ENCODE measurements at regions not wholly inside any gene's neighbourhood (a gene's known extent, or its start where the extent isn't known, plus 50 kb on each side); places are given as distances from the start of the nearest gene placed in this dataset.

DNA sequence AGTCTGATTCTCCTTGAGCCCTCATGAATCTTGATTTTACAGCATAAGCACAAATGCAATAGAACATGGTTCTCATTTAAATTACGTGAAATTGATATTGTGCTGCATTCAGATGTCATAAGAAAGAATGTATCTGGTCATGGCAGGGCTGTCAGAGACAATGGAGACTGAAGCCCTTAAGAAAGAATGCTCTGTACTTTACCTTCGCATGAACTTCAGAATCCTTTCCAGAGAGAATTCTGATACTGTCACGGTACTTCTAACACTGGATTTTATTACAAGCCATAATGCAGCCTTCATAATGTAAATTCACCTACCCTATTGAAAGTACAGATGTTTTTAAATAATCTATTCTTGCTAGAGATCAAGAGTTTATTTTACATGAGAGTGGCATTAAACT lies 677.9 kb upstream of the ADGRL3 start:
- TF ChIP-seq, protein P1, sequence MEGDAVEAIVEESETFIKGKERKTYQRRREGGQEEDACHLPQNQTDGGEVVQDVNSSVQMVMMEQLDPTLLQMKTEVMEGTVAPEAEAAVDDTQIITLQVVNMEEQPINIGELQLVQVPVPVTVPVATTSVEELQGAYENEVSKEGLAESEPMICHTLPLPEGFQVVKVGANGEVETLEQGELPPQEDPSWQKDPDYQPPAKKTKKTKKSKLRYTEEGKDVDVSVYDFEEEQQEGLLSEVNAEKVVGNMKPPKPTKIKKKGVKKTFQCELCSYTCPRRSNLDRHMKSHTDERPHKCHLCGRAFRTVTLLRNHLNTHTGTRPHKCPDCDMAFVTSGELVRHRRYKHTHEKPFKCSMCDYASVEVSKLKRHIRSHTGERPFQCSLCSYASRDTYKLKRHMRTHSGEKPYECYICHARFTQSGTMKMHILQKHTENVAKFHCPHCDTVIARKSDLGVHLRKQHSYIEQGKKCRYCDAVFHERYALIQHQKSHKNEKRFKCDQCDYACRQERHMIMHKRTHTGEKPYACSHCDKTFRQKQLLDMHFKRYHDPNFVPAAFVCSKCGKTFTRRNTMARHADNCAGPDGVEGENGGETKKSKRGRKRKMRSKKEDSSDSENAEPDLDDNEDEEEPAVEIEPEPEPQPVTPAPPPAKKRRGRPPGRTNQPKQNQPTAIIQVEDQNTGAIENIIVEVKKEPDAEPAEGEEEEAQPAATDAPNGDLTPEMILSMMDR (IDR thresholded peaks at IDR 0.05; ENCODE audit: extremely low read depth, insufficient read depth, missing control alignments), result no peak
- DNase-seq (ENCODE audit: low spot score), result no peak
- in situ Hi-C loops (cut with MboI; ENCODE audit: low pct_unique_long_range_greater_than_20kb, low sequenced_read_pairs, unreplicated experiment), result no loop called here

DNA sequence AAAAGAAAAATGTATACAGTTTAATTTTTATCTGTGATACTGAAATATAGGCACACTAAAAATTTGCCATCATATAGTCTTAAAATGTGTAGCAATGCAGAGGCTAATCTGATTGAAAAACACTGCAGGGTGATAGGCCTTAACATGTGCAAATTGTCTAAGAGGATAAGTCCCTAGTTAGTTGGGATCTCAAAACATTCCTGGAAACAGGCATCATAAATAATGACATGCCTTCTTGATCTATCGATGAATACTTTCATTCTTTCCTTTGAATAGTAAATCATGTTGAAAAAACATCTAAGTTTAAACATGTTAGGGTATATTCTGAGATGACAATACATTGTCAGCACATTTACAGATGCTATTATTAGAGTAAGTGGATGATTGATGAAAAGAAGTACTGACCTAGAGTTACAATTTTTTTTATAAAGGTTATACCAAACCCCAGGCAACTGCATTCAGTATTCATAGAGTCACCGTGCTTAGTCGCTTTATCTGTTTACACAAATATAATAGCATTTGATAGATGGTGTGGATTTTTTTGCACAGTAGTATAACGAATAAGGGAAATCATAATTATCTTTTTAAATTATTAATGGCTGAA lies 668.2 kb upstream of the ADGRL3 start:
- in situ Hi-C loops (cut with MboI; ENCODE audit: low pct_unique_long_range_greater_than_20kb, low sequenced_read_pairs, unreplicated experiment), result no loop called here
- TF ChIP-seq, protein P1 (IDR thresholded peaks at IDR 0.05; ENCODE audit: extremely low read depth, insufficient read depth, missing control alignments), result no peak
- no peak for DNase-seq (ENCODE audit: low spot score)

DNA sequence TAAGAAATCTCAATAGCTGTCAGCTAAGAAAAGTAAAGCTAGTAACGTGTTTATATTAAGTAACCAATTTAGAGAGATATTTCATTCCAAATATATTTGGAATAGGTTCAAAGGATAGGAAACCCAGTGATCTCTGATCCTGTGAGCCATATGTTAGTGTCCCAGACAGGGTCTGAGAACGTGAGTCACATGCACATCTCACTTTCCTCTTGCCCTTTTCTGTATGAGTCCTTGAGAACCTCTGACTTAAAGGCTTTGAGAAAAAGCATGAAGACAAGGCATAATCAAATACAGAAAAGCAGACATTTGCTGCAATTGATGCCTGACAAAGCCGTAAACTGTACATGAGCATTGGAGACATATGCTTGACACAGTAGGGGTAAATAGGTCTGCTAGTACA lies 655.1 kb upstream of the ADGRL3 start:
- in situ Hi-C loops (cut with MboI; ENCODE audit: low pct_unique_long_range_greater_than_20kb, low sequenced_read_pairs, unreplicated experiment), result no loop called here
- no peak for DNase-seq (ENCODE audit: low spot score)
- TF ChIP-seq, protein P1 (IDR thresholded peaks at IDR 0.05; ENCODE audit: extremely low read depth, insufficient read depth, missing control alignments), result no peak

DNA sequence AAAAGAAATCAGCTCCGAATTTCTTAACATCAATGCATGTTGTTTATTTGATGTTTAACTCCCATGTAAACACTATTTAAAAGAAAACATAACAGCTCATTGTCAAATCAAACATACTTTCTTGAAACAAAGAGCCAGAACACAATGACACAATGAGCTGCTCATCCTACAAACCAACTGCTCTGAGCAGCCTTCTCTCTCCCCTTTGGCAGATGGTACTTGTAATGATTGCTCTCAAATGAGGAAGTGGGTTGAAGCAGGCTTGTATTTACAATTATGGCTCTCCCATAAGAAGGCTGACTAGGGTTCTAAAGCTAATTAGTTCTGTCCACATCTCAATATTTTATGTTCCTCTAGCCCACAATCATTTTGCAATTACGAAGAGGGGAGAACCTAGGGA lies 637.8 kb upstream of the ADGRL3 start:
- TF ChIP-seq, protein P1 (IDR thresholded peaks at IDR 0.05; ENCODE audit: extremely low read depth, insufficient read depth, missing control alignments), result no peak
- in situ Hi-C loops (cut with MboI; ENCODE audit: low pct_unique_long_range_greater_than_20kb, low sequenced_read_pairs, unreplicated experiment), result no loop called here
- DNase-seq (ENCODE audit: low spot score), result no peak

DNA sequence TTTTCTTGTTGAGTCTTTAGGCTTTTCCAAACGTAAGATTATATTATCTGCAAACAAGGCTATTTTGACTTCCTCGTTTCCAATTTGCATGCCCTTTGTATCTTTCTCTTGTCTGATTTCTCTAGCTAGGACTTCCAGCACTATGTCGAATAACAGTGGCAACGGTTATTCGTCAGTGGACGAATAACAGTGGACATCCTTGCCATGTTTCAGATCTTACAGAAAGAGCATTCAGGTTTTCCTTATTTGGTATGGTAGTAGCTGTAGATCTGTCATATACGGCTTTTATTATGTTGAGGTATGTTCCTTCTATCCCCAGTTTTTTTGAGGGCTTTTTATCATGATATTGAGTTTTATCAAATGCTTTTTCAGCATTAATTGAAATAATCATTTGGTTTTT lies 634.6 kb upstream of the ADGRL3 start:
- in situ Hi-C loops (cut with MboI; ENCODE audit: low pct_unique_long_range_greater_than_20kb, low sequenced_read_pairs, unreplicated experiment), result no loop called here
- no peak for DNase-seq (ENCODE audit: low spot score)
- TF ChIP-seq, protein P1 (IDR thresholded peaks at IDR 0.05; ENCODE audit: extremely low read depth, insufficient read depth, missing control alignments), result no peak

DNA sequence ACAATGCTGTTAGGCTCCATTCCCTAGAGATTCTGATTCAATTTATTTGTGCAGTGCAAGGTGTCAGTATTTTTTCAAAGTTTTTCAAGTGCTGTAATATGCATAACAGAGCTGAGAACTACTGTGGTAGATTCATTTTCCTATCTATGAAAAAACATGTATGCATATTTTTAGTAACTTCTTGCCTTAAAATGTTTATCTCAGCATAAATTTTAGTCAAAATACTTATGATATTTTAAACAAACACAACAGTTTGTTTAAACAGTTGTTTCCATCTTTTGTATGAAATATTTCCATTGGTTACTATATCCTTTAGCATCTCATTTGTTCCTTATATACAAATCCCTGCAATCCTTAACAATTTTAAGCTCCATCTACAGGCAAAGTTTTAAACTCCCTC lies 624.8 kb upstream of the ADGRL3 start:
- TF ChIP-seq, protein P1 (IDR thresholded peaks at IDR 0.05; ENCODE audit: extremely low read depth, insufficient read depth, missing control alignments), result no peak
- DNase-seq (ENCODE audit: low spot score), result no peak
- in situ Hi-C loops (cut with MboI; ENCODE audit: low pct_unique_long_range_greater_than_20kb, low sequenced_read_pairs, unreplicated experiment), result no loop called here

DNA sequence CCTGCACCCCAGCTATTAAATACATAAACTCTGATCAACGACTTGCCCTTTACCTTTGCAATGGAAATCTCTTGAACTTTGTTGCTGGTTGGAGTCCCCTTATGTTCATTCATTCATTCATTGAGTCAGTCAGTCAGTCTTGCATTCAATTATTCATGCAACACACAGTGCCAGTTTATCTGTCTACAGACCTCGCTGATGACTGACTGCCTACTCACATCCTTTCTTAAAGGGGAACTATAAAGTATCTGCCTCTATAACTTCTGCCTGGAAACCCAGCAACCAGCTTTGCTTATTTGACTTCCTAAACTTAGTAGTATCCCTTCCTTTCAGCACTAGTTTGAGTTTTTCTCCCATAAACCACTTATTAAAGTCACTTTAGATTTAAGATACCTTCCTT lies 620.8 kb upstream of the ADGRL3 start:
- DNase-seq (ENCODE audit: low spot score), result no peak
- TF ChIP-seq, protein P1 (IDR thresholded peaks at IDR 0.05; ENCODE audit: extremely low read depth, insufficient read depth, missing control alignments), result no peak

More for the DNA sequence above, 620.8 kb upstream of the ADGRL3 start:
- in situ Hi-C loops (cut with MboI; ENCODE audit: low pct_unique_long_range_greater_than_20kb, low sequenced_read_pairs, unreplicated experiment), result no loop called here

Data from GM13977 (cell line).